Caco-2 (cell line): ENCODE measurements at regions not wholly inside any gene's neighbourhood (a gene's known extent, or its start where the extent isn't known, plus 50 kb on each side); places are given as distances from the start of the nearest gene placed in this dataset.

Experiments
- BruUV-seq: library from RNA; stranded (reverse); fragments of 400-500 nt; replicated peaks from 2 replicates; lab custom pipeline; 2021; lab: Mats Ljungman, UMichigan
- CTCF ChIA-PET: fragments of 300-600 bp; sonication (Branson Sonifier 250); formaldehyde crosslinking; loops from one replicate; lab custom pipeline; 2022; ENCODE audit warnings: antibody characterized with exemption; lab: Charles Lee
- POLR2A ChIA-PET: fragments of 300-600 bp; sonication (Branson Sonifier 250); formaldehyde crosslinking; loops from one replicate; lab custom pipeline; 2022; ENCODE audit warnings: antibody characterized with exemption; lab: Charles Lee
- DNase-seq, 2 experiments: peaks; one replicate each; pipeline versions ENCODE4 v3.0.0 to v3.0.0-alpha.2; 2020 to 2022
- H3K27me3 ChIP-seq: replicated peaks from 2 replicates; pipeline ENCODE4 v1.6.0; 2011; ENCODE audit warnings: low read length; ENCODE audit not compliant: control insufficient read depth, insufficient read depth
- H3K36me3 ChIP-seq: 2 replicates; pipeline ENCODE4 v1.5.1; 2011; ENCODE audit warnings: low read length; ENCODE audit not compliant: control insufficient read depth, insufficient read depth
- H3K4me1 ChIP-seq: fragments of 250-450 bp; sonication (Bioruptor Pico); 2 replicates; pipeline ENCODE4 v1.5.1; 2020; ENCODE audit warnings: mild to moderate bottlenecking
- H3K4me3 ChIP-seq: 2 replicates; pipeline ENCODE4 v1.5.1; 2011; ENCODE audit warnings: low read depth, mild to moderate bottlenecking, control low read depth, low read length
- H3K9me3 ChIP-seq: fragments of 250-450 bp; sonication (Bioruptor Pico); 2 replicates; pipeline ENCODE4 v1.5.1; 2020; ENCODE audit warnings: mild to moderate bottlenecking, moderate library complexity
- H3K27ac Mint-ChIP-seq: one replicate; pipeline ENCODE4 v1.8.0; 2022; ENCODE audit warnings: mixed read lengths; ENCODE audit not compliant: unreplicated experiment
- H3K27me3 Mint-ChIP-seq: one replicate; pipeline ENCODE4 v1.8.0; 2022; ENCODE audit warnings: mixed read lengths; ENCODE audit not compliant: insufficient read depth, unreplicated experiment
- H3K36me3 Mint-ChIP-seq: one replicate; pipeline ENCODE4 v1.8.0; 2022; ENCODE audit warnings: mild to moderate bottlenecking, mixed read lengths; ENCODE audit not compliant: insufficient read depth, unreplicated experiment
- H3K4me1 Mint-ChIP-seq: one replicate; pipeline ENCODE4 v1.8.0; 2022; ENCODE audit warnings: low read depth, mixed read lengths; ENCODE audit not compliant: unreplicated experiment
- H3K4me3 Mint-ChIP-seq: one replicate; pipeline ENCODE4 v1.8.0; 2022; ENCODE audit warnings: mild to moderate bottlenecking, moderate library complexity, mixed read lengths; ENCODE audit not compliant: unreplicated experiment
- H3K9me3 Mint-ChIP-seq: one replicate; pipeline ENCODE4 v1.8.0; 2022; ENCODE audit warnings: mixed read lengths; ENCODE audit not compliant: unreplicated experiment
- CTCF ChIP-seq, 2 experiments: fragments of 200-600 bp in 1 of 2; IDR thresholded peaks; 1 replicate in 1 of 2; 2 replicates in 1 of 2; pipeline versions ENCODE4 v1.5.1 to v1.8.0; 2011 to 2022; ENCODE audit warnings: antibody characterized with exemption in 1 of 2, control low read depth in 1 of 2, inconsistent platforms in 1 of 2, low read depth in 1 of 2, low read length in 1 of 2, mild to moderate bottlenecking in 1 of 2, moderate library complexity in 1 of 2; ENCODE audit not compliant: insufficient read depth in 1 of 2, severe bottlenecking in 1 of 2, unreplicated experiment in 1 of 2
- intact Hi-C: fragments of 100-400 bp; cut with micrococcal nuclease; formaldehyde crosslinking; loops from one replicate; pipeline ENCODE4 v1.10.0; 2022; ENCODE audit not compliant: unreplicated experiment

- ChIA-PET POLR2A (no interaction called here), CTCF (no interaction called here)
- no peak for DNase-seq
- Histone ChIP-seq H3K27me3 (no peaks in the 10 kb centered on the region), H3K4me1 (no peaks in the 10 kb centered on the region), H3K9me3 (no peaks in the 10 kb centered on the region), H3K4me3 (no peak overlapping the region), H3K36me3 (no peaks in the 10 kb centered on the region)
- Mint-ChIP-seq H3K27me3 (peaks cover 8% of the 10 kb centered on the region), H3K4me3 (no peak overlapping the region), H3K27ac (no peak overlapping the region), H3K9me3 (no peaks in the 10 kb centered on the region), H3K4me1 (peaks cover 10% of the 10 kb centered on the region), H3K36me3 (no peaks in the 10 kb centered on the region)
- intact Hi-C loops, result no loop called here
- no peak for TF ChIP-seq CTCF (IDR thresholded peaks at IDR 0.05; ENCODE audit: insufficient read depth in 1 of 2, low read depth in 1 of 2, low read length in 1 of 2, severe bottlenecking in 1 of 2, unreplicated experiment in 1 of 2)
- BruUV-seq, result no TSS peak
Observed at GRCh38 chr4:165548702-165549101, 169.9 kb downstream of the CPE start.

- POLR2A ChIA-PET, result no interaction called here
- no peak overlapping the region for H3K27ac Mint-ChIP-seq
- CTCF ChIA-PET, result no interaction called here
- Histone ChIP-seq H3K9me3 (no peaks in the 10 kb centered on the region), H3K4me3 (no peak overlapping the region), H3K27me3 (no peaks in the 10 kb centered on the region), H3K36me3 (no peaks in the 10 kb centered on the region), H3K4me1 (0 out of 2 replicates have a peak, but pooled peaks cover 6% of the 10 kb centered on the region)
- no peak for TF ChIP-seq CTCF (IDR thresholded peaks at IDR 0.05; ENCODE audit: insufficient read depth in 1 of 2, low read depth in 1 of 2, low read length in 1 of 2, severe bottlenecking in 1 of 2, unreplicated experiment in 1 of 2)
- no TSS peak for BruUV-seq
- no peak overlapping the region for H3K4me3 Mint-ChIP-seq
- H3K4me1 Mint-ChIP-seq, result peaks cover 7% of the 10 kb centered on the region
- intact Hi-C loops, result no loop called here
- no peak for DNase-seq
- no peaks in the 10 kb centered on the region for H3K36me3 Mint-ChIP-seq
- H3K27me3 Mint-ChIP-seq, result peaks cover under 1% of the 10 kb centered on the region
- H3K9me3 Mint-ChIP-seq, result peaks cover 10% of the 10 kb centered on the region
Observed at GRCh38 chr4:165553221-165553810, 174.5 kb downstream of the CPE start.

- H3K9me3 ChIP-seq, result no peaks in the 10 kb centered on the region
- CTCF ChIA-PET, result interaction anchor here (0.6 kb wide), 1 partner anchor 611 kb away, joined by 3 read pairs; no protein-coding TSS in a partner anchor
- no peak overlapping the region for H3K4me3 ChIP-seq
- no peak for TF ChIP-seq CTCF (IDR thresholded peaks at IDR 0.05; ENCODE audit: insufficient read depth in 1 of 2, low read depth in 1 of 2, low read length in 1 of 2, severe bottlenecking in 1 of 2, unreplicated experiment in 1 of 2)
- H3K4me3 Mint-ChIP-seq, result no peak overlapping the region
- no peaks in the 10 kb centered on the region for H3K27me3 ChIP-seq
- H3K4me1 Mint-ChIP-seq, result peaks cover 7% of the 10 kb centered on the region
- peaks cover 10% of the 10 kb centered on the region for H3K9me3 Mint-ChIP-seq
- POLR2A ChIA-PET, result no interaction called here
- intact Hi-C loops, result no loop called here
- no TSS peak for BruUV-seq
- H3K36me3 Mint-ChIP-seq, result no peaks in the 10 kb centered on the region
- H3K27ac Mint-ChIP-seq, result no peak overlapping the region
- H3K4me1 ChIP-seq, result 0 out of 2 replicates have a peak, but pooled peaks cover 6% of the 10 kb centered on the region
- no peaks in the 10 kb centered on the region for H3K27me3 Mint-ChIP-seq
- no peaks in the 10 kb centered on the region for H3K36me3 ChIP-seq
- no peak for DNase-seq
Observed at GRCh38 chr4:165555302-165555701, 176.5 kb downstream of the CPE start.
